OCI-LY3 (cell line): ENCODE measurements at regions not wholly inside any gene's neighbourhood (a gene's known extent, or its start where the extent isn't known, plus 50 kb on each side); places are given as distances from the start of the nearest gene placed in this dataset.

ENCODE experiments used
- H2AFZ ChIP-seq: fragments of 200-600, 300-600 bp; shearing (Covaris generic); 2 replicates; pipeline ENCODE4 v1.6.0; 2014; ENCODE audit warnings: antibody characterized with exemption, low read depth, low read length
- H3K27ac ChIP-seq: fragments of 200-600, 300-600 bp; sonication (generic); 2 replicates; pipeline ENCODE4 v1.5.1; 2014; ENCODE audit warnings: mild to moderate bottlenecking, low read length, moderate library complexity, mixed read lengths
- H3K27me3 ChIP-seq: fragments of 200-600, 300-600 bp; sonication (generic); 2 replicates; pipeline ENCODE4 v1.6.1; 2014; ENCODE audit warnings: low read depth, low read length, mixed read lengths
- H3K36me3 ChIP-seq: fragments of 200-600, 300-600 bp; sonication (generic); replicated peaks from 2 replicates; pipeline ENCODE3; 2014; ENCODE audit warnings: low read depth, low read length, mixed read lengths
- H3K4me1 ChIP-seq: fragments of 300-600, 200-600 bp; sonication (generic); 2 replicates; pipeline ENCODE4 v1.6.1; 2014; ENCODE audit warnings: low read length, mixed read lengths
- H3K4me2 ChIP-seq: fragments of 200-600, 300-600 bp; sonication (generic); 2 replicates; pipeline ENCODE4 v1.6.1; 2014; ENCODE audit warnings: low read length, mixed read lengths
- H3K4me3 ChIP-seq: fragments of 300-600, 200-600 bp; sonication (generic); 2 replicates; pipeline ENCODE4 v1.5.1; 2014; ENCODE audit warnings: antibody characterized with exemption, mild to moderate bottlenecking, low read length, moderate library complexity
- H3K79me2 ChIP-seq: fragments of 300-600, 200-600 bp; shearing (Covaris generic); 2 replicates; pipeline ENCODE4 v1.6.1; 2014; ENCODE audit warnings: mild to moderate bottlenecking, low read length, mixed read lengths
- H3K9ac ChIP-seq: fragments of 300-600, 200-600 bp; shearing (Covaris generic); 2 replicates; pipeline ENCODE4 v1.6.0; 2014; ENCODE audit warnings: mild to moderate bottlenecking, low read length, moderate library complexity
- H3K9me3 ChIP-seq: fragments of 200-600, 300-600 bp; shearing (Covaris generic); 2 replicates; pipeline ENCODE4 v1.6.1; 2014; ENCODE audit warnings: low read length, mixed read lengths; ENCODE audit not compliant: insufficient read depth
- H4K20me1 ChIP-seq: fragments of 200-600, 300-600 bp; sonication (generic); 2 replicates; pipeline ENCODE4 v1.6.1; 2016; ENCODE audit warnings: low read length, mixed read lengths; ENCODE audit not compliant: insufficient read depth
- EZH2phosphoT487 ChIP-seq: fragments of 200-600 bp; shearing (Covaris generic); IDR thresholded peaks from 2 replicates; pipeline ENCODE4 v1.6.1; 2018; ENCODE audit warnings: antibody characterized with exemption, mixed run types, low read depth
- TF ChIP-seq, protein P1 (sequence below): fragments of 200-600, 300-600 bp; sonication (generic); IDR thresholded peaks from 2 replicates; pipeline ENCODE4 v1.5.1; 2014; ENCODE audit warnings: antibody characterized with exemption, low read length, low read depth

DNA sequence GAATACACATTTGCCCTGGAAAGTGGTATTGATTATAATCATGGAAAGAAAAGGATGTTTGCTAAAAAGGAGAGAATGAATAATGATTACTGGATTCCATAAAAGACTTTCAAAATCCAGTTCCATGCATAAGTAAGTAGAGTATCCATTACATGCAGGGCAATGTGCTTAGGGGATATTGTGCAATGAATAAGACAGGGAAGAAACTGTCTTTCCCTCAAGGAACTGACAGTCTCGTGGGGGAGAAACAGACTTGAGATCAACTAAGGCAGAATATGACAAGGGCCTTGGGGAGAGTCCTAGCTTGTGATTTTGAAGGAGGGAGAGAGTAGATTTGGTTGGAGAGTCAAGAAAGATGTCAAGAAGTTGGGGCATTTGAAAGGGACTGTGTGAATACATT, 130.6 kb downstream of the SPP2 start:
- Histone ChIP-seq H3K4me2 (no peak overlapping the region), H4K20me1 (no peaks in the 10 kb centered on the region), H3K4me1 (no peaks in the 10 kb centered on the region), H3K27me3 (no peaks in the 10 kb centered on the region; the same call in none of the 2 replicates), H3K9ac (no peak overlapping the region), H3K9me3 (no peaks in the 10 kb centered on the region), H3K79me2 (no peaks in the 10 kb centered on the region), H3K36me3 (no peaks in the 10 kb centered on the region), H2AFZ (no peak overlapping the region), H3K27ac (no peak overlapping the region), H3K4me3 (no peak overlapping the region)
- TF ChIP-seq, protein P1, sequence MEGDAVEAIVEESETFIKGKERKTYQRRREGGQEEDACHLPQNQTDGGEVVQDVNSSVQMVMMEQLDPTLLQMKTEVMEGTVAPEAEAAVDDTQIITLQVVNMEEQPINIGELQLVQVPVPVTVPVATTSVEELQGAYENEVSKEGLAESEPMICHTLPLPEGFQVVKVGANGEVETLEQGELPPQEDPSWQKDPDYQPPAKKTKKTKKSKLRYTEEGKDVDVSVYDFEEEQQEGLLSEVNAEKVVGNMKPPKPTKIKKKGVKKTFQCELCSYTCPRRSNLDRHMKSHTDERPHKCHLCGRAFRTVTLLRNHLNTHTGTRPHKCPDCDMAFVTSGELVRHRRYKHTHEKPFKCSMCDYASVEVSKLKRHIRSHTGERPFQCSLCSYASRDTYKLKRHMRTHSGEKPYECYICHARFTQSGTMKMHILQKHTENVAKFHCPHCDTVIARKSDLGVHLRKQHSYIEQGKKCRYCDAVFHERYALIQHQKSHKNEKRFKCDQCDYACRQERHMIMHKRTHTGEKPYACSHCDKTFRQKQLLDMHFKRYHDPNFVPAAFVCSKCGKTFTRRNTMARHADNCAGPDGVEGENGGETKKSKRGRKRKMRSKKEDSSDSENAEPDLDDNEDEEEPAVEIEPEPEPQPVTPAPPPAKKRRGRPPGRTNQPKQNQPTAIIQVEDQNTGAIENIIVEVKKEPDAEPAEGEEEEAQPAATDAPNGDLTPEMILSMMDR = no peak

DNA sequence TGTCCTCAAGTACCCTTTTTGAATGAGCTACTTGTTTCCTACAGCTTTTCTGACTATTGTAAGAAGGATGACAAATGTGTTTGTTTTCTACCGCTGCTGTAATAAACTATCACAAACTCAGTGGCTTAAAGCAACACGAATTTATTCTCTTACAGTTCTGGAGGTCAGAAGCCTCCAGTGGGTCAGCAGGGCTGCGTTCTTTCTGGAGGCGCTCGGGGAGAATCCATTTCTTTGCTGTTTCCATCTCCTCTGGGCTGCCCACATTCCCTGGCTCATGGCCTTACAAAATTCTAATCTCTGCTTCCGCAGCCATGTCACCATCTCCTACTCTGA, 128.5 kb downstream of the SPP2 start:
- H3K4me2 ChIP-seq = no peak overlapping the region
- H3K36me3 ChIP-seq = no peaks in the 10 kb centered on the region
- H2AFZ ChIP-seq = no peak overlapping the region
- H3K9me3 ChIP-seq = no peaks in the 10 kb centered on the region
- H3K4me1 ChIP-seq = no peaks in the 10 kb centered on the region
- no peak overlapping the region for H3K27ac ChIP-seq
- no peak overlapping the region for H3K9ac ChIP-seq
- TF ChIP-seq, protein P1 = no peak
- no peaks in the 10 kb centered on the region for H4K20me1 ChIP-seq
- no peaks in the 10 kb centered on the region; the same call in none of the 2 replicates for H3K27me3 ChIP-seq
- no peak overlapping the region for H3K4me3 ChIP-seq
- no peaks in the 10 kb centered on the region for H3K79me2 ChIP-seq

DNA sequence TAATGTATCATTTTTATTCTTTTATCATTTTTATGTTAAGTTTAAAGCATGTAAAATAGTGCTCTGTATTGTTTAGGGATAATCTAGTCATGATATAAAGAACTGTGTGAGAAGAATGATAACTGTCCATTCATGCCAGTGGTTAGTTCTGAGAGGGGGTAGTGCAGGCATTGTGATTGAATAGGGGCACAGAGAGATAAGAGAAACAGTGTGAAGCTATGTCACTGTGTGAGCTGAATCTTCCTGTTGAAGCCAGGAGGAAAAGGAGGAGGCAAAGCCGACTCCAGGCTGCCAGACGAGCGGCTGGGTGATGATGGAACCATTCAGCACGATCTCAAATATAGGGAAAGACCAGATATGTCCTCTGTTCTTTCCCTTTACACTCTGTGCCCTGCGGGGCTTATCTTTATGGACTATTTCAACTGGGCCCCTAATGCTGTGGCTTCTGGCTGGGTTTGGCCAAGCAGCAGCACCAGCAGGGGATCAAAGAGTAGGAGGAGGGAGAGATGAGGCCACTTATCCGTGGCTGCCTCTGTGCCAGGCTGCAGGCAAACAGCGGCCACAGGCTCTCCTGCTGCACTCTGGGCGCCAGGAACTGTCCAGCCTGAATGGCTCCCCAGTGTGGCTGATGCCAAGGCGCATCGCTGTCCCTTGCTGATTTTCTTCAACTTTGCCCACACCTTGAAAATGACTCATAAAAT, 128.0 kb downstream of the SPP2 start:
- Histone ChIP-seq H3K4me3 (no peak overlapping the region), H3K4me2 (no peak overlapping the region), H3K79me2 (no peaks in the 10 kb centered on the region), H3K9ac (no peak overlapping the region), H3K9me3 (no peaks in the 10 kb centered on the region), H2AFZ (no peak overlapping the region), H3K27me3 (no peaks in the 10 kb centered on the region; the same call in none of the 2 replicates), H3K27ac (no peak overlapping the region), H4K20me1 (no peaks in the 10 kb centered on the region), H3K36me3 (no peaks in the 10 kb centered on the region), H3K4me1 (no peaks in the 10 kb centered on the region)
- no peak for TF ChIP-seq EZH2phosphoT487
- TF ChIP-seq, protein P1 = no peak

DNA sequence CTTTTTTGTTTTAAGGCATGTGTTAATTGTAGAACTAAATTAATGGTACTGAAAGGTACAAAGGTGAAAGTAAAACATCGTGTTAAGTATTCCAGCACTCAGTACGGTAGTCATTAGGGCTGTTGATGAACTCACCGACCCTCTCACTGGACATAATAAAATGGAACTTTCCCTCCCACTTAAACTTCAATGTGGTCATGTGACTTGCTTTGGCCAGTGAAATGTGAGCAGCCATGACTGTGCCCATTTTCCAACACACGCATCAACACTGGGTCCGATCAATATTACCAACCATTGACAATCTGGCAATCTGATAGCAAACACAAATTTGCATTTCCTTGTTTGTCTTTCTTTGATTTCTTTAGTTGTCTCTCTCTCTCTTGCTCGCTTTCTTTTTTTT, 125.1 kb downstream of the SPP2 start:
- Histone ChIP-seq H3K36me3 (no peaks in the 10 kb centered on the region), H2AFZ (no peak overlapping the region), H3K4me1 (no peaks in the 10 kb centered on the region)

More for the DNA sequence above, 125.1 kb downstream of the SPP2 start:
- H3K9me3 ChIP-seq = no peaks in the 10 kb centered on the region
- no peak overlapping the region for H3K27ac ChIP-seq
- no peak overlapping the region for H3K9ac ChIP-seq
- no peaks in the 10 kb centered on the region for H4K20me1 ChIP-seq
- TF ChIP-seq EZH2phosphoT487 = no peak
- TF ChIP-seq, protein P1 = no peak
- H3K27me3 ChIP-seq = no peaks in the 10 kb centered on the region
- H3K4me2 ChIP-seq = no peak overlapping the region
- no peaks in the 10 kb centered on the region for H3K79me2 ChIP-seq
- H3K4me3 ChIP-seq = no peak overlapping the region
